Prostate gland (tissue), 2 donors: ENCODE measurements at regions not wholly inside any gene's neighbourhood (a gene's known extent, or its start where the extent isn't known, plus 50 kb on each side); places are given as distances from the start of the nearest gene placed in this dataset.

Experiments used
- DNase-seq: peaks from one replicate; pipeline ENCODE4 v3.0.0-alpha.2; 2019; ENCODE audit warnings: low spot score
- H3K27ac ChIP-seq, 2 donors: fragments of 200-600 bp; sonication (generic); 2 replicates each; pipeline ENCODE4 v1.5.1; 2017 to 2019
- H3K27me3 ChIP-seq: fragments of 200-600 bp; sonication (generic); replicated peaks from 2 replicates; pipeline ENCODE4 v1.5.1; 2019; ENCODE audit not compliant: insufficient read depth
- H3K36me3 ChIP-seq, 2 donors: fragments of 200-600 bp; sonication (generic); 1 replicate in 1 of 2; 2 replicates in 1 of 2; pipeline versions ENCODE4 v1.5.1 to v1.8.1; 2017 to 2019
- H3K4me1 ChIP-seq: fragments of 200-600 bp; sonication (generic); replicated peaks from 2 replicates; pipeline ENCODE4 v1.5.1; 2019
- H3K4me3 ChIP-seq, 2 donors: fragments of 200-600 bp; sonication (generic); 2 replicates each; pipeline ENCODE4 v1.5.1; 2017 to 2019
- H3K9me3 ChIP-seq: fragments of 200-600 bp; sonication (generic); 2 replicates; pipeline ENCODE4 v1.5.1; 2017
- CTCF ChIP-seq, 4 experiments: fragments of 200-600 bp in 2 of 4; fragments of 450-650 bp in 2 of 4; sonication (generic) in 2 of 4; IDR thresholded peaks; 1 replicate in 3 of 4; 2 replicates in 1 of 4; pipeline ENCODE4 v1.5.1; 2016 to 2019; ENCODE audit warnings: antibody characterized with exemption in 4 of 4, mild to moderate bottlenecking in 2 of 4, moderate library complexity in 2 of 4
- POLR2A ChIP-seq: fragments of 450-650 bp; IDR thresholded peaks from one replicate; pipeline ENCODE4 v1.6.1; 2016; ENCODE audit warnings: antibody characterized with exemption, mild to moderate bottlenecking
- POLR2AphosphoS5 ChIP-seq: sonication (generic); formaldehyde crosslinking; IDR thresholded peaks from one replicate; pipeline ENCODE4 v1.6.1; 2017; ENCODE audit warnings: antibody characterized with exemption
- WGBS: methylation state at CpG from one replicate; pipeline ENCODE4 v1.1.5; 2018; 5-methylcytosine and 5-hydroxymethylcytosine counted together
- intact Hi-C: fragments of 100-400 bp; cut with DNase I; formaldehyde crosslinking; loops from one replicate; pipeline ENCODE4 v1.14.2; 2022

GRCh38 chr22:47384977-47385376 is 622.5 kb downstream of the TBC1D22A start:
- Histone ChIP-seq H3K27ac (no peak overlapping the region), H3K9me3 (no peaks in the 10 kb centered on the region), H3K4me1 (no peaks in the 10 kb centered on the region), H3K4me3 (no peak overlapping the region), H3K36me3 (no peaks in the 10 kb centered on the region), H3K27me3 (peaks cover 1% of the 10 kb centered on the region)
- TF ChIP-seq POLR2AphosphoS5 (no peak), POLR2A (no peak), CTCF (IDR thresholded peaks at IDR 0.05) (no peak)
- intact Hi-C loops: no loop called here
- 85% methylated on average over 8 of the region's 8 CpGs for WGBS
- DNase-seq: no peak

- intact Hi-C loops: no loop called here
- WGBS: 86% methylated on average over 5 of the region's 7 CpGs
- no peaks in the 10 kb centered on the region for H3K9me3 ChIP-seq
- no peaks in the 10 kb centered on the region for H3K4me1 ChIP-seq
- no peaks in the 10 kb centered on the region for H3K36me3 ChIP-seq
- DNase-seq: no peak
- no peak overlapping the region for H3K4me3 ChIP-seq
- no peak overlapping the region for H3K27ac ChIP-seq
- TF ChIP-seq CTCF (IDR thresholded peaks at IDR 0.05): no peak
- no peak for TF ChIP-seq POLR2AphosphoS5
- TF ChIP-seq POLR2A: no peak
- H3K27me3 ChIP-seq: no peaks in the 10 kb centered on the region
Observed at GRCh38 chr22:47382164-47382890, 619.9 kb downstream of the TBC1D22A start.

GRCh38 chr22:47381240-47381639 is 618.8 kb downstream of the TBC1D22A start:
- TF ChIP-seq POLR2AphosphoS5 (no peak), POLR2A (no peak), CTCF (IDR thresholded peaks at IDR 0.05) (no peak)
- H3K27ac ChIP-seq: no peak overlapping the region
- H3K4me3 ChIP-seq: no peak overlapping the region
- no peaks in the 10 kb centered on the region for H3K9me3 ChIP-seq
- no peak for DNase-seq
- H3K36me3 ChIP-seq: no peaks in the 10 kb centered on the region
- H3K4me1 ChIP-seq: no peaks in the 10 kb centered on the region
- 80% methylated on average over 13 of the region's 14 CpGs for WGBS
- H3K27me3 ChIP-seq: no peaks in the 10 kb centered on the region
- intact Hi-C loops: no loop called here

- H3K4me3 ChIP-seq: no peak overlapping the region
- DNase-seq: no peak
- no peaks in the 10 kb centered on the region for H3K27me3 ChIP-seq
- H3K4me1 ChIP-seq: no peaks in the 10 kb centered on the region
- H3K36me3 ChIP-seq: no peaks in the 10 kb centered on the region
- WGBS: 82% methylated on average over 5 of the region's 5 CpGs
- TF ChIP-seq CTCF (IDR thresholded peaks at IDR 0.05): no peak
- no peak for TF ChIP-seq POLR2AphosphoS5
- TF ChIP-seq POLR2A: no peak
- no peaks in the 10 kb centered on the region for H3K9me3 ChIP-seq
- intact Hi-C loops: no loop called here
- H3K27ac ChIP-seq: no peak overlapping the region
Observed at GRCh38 chr22:47380692-47381091, 618.2 kb downstream of the TBC1D22A start.

- intact Hi-C loops: no loop called here
- DNase-seq: no peak
- TF ChIP-seq POLR2A (no peak), CTCF (IDR thresholded peaks at IDR 0.05) (no peak), POLR2AphosphoS5 (no peak)
- Histone ChIP-seq H3K27me3 (peaks cover 4% of the 10 kb centered on the region), H3K27ac (no peak overlapping the region), H3K4me3 (no peak overlapping the region), H3K36me3 (no peaks in the 10 kb centered on the region), H3K9me3 (no peaks in the 10 kb centered on the region), H3K4me1 (no peaks in the 10 kb centered on the region)
- WGBS: 85% methylated on average over 23 of the region's 37 CpGs
Observed at GRCh38 chr22:47379037-47379436, 616.6 kb downstream of the TBC1D22A start.
